ENCODE measurements at regions not wholly inside any gene's neighbourhood (a gene's known extent, or its start where the extent isn't known, plus 50 kb on each side); places are given as distances from the start of the nearest gene placed in this dataset.
A peak's percentile ranks its signal among the peaks of the same experiment; 100 is the strongest.

DNA sequence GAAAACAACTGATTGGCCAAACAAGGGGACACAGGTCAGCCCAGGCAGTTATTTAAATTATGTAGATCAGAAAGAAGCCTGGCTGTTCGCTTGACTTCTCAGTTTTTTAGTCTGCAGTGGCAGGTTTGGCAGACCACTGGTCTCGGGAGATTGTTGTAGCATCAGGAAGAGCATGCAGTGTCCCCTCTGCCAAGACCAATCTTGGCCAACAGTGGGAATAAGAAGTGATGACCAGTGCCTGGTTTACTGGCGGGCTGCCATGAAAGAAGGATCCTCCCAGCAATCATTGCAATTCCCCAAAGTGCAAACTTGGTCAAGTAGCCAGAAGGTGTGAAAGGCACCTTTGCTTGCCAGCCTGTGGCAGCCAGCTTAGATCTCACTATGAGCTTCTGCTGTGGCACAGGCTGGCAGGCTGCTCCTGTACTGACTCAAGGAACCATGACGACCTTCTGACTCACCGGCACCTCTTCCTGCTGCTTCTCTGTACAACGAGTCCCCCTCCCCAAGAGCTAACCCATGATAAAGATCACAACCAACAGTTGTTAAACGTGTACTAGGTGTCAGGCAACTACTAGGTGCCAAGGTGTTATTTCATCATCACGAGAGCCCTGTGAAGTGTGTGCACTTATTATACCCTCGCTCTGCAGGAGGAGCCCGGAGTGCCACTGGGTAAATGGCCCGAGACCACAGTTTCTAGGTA is 76.8 kb upstream of the DUSP22 start:
- WGBS, 2 donors = 71 to 76% methylated on average over 11 of the region's 11 CpGs
- Histone ChIP-seq H3K9me3 (no peaks in the 10 kb centered on the region), H3K27me3 (peaks cover 0 to 10% (median 0%) of the 10 kb centered on the region in 3 donors), H3K27ac (no peak overlapping the region), H3K4me3 (no peak overlapping the region), H3K4me1 (no peaks in the 10 kb centered on the region), H3K36me3 (no peaks in the 10 kb centered on the region)
- intact Hi-C loops (cut with DNase I) = no loop called here
- TF ChIP-seq CTCF (IDR thresholded peaks at IDR 0.05) (no peak), EP300 (IDR thresholded peaks at IDR 0.05) (no peak), POLR2A (IDR thresholded peaks at IDR 0.05) (no peak), POLR2AphosphoS5 (IDR thresholded peaks at IDR 0.05) (no peak)
- DNase-seq = no peak

- WGBS, 2 donors = 68 to 89% methylated on average over 12 of the region's 12 CpGs
- Histone ChIP-seq H3K4me1 (no peaks in the 10 kb centered on the region), H3K27me3 (peaks cover 0 to 3% (median 0%) of the 10 kb centered on the region in 3 donors), H3K27ac (no peak overlapping the region), H3K4me3 (no peak overlapping the region), H3K36me3 (no peaks in the 10 kb centered on the region), H3K9me3 (no peaks in the 10 kb centered on the region)
- TF ChIP-seq POLR2AphosphoS5 (IDR thresholded peaks at IDR 0.05) (no peak), POLR2A (IDR thresholded peaks at IDR 0.05) (no peak), CTCF (IDR thresholded peaks at IDR 0.05) (peak in 3 of 4 experiments; percentile 20 to 40 (median 31)), EP300 (IDR thresholded peaks at IDR 0.05) (no peak)
- intact Hi-C loops (cut with DNase I) = no loop called here
- no peak for DNase-seq
Measured at GRCh38 chr6:217048-217659, 75.1 kb upstream of the DUSP22 start.

GRCh38 chr6:218153-219018 is 73.9 kb upstream of the DUSP22 start:
- TF ChIP-seq CTCF (IDR thresholded peaks at IDR 0.05) (no peak), POLR2A (IDR thresholded peaks at IDR 0.05) (no peak), POLR2AphosphoS5 (IDR thresholded peaks at IDR 0.05) (no peak), EP300 (IDR thresholded peaks at IDR 0.05) (no peak)
- DNase-seq = no peak
- no peak overlapping the region for H3K4me3 ChIP-seq
- no peaks in the 10 kb centered on the region for H3K27me3 ChIP-seq
- H3K27ac ChIP-seq = no peak overlapping the region
- no peaks in the 10 kb centered on the region for H3K9me3 ChIP-seq
- H3K36me3 ChIP-seq = no peaks in the 10 kb centered on the region
- WGBS, 2 donors = 82 to 91% methylated on average over 22 of the region's 22 CpGs
- H3K4me1 ChIP-seq = no peaks in the 10 kb centered on the region
- intact Hi-C loops (cut with DNase I) = no loop called here

DNA sequence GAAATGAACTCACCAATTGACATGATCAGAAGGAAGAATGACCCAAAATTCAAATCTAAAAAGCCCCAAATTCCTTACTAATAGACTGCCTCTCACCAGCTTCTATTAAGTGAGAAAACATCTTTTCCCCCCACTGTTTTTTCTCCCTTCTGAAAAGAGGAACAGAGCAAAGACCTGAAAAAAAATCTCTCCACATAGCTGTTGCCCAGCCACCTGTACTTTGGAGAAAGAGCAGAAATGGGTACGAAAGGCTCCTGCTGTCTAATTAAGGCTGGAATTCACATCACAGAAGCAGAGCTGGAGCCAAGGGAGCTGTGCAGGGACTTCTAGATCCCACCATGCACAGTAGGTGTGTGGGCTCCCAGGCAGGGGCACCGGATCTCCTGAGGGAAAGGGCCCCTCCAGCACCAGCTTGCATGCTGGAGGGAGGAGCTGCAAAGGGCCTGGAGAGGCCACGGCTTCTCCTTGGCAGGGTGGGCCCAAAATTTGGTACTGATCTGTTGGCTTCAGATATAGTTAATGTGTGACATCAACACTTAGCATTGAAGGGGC is 73.2 kb upstream of the DUSP22 start:
- Histone ChIP-seq H3K36me3 (no peaks in the 10 kb centered on the region), H3K4me3 (no peak overlapping the region), H3K27ac (no peak overlapping the region), H3K27me3 (no peaks in the 10 kb centered on the region), H3K9me3 (no peaks in the 10 kb centered on the region), H3K4me1 (no peaks in the 10 kb centered on the region)
- TF ChIP-seq POLR2A (IDR thresholded peaks at IDR 0.05) = no peak
- TF ChIP-seq CTCF (IDR thresholded peaks at IDR 0.05) = no peak
- no peak for TF ChIP-seq POLR2AphosphoS5 (IDR thresholded peaks at IDR 0.05)
- no peak for TF ChIP-seq EP300 (IDR thresholded peaks at IDR 0.05)
- intact Hi-C loops (cut with DNase I) = no loop called here
- WGBS, 2 donors = 79 to 86% methylated on average over 3 of the region's 3 CpGs
- no peak for DNase-seq

Measured in sigmoid colon (tissue), 6 donors.